IPS DF 4.7 (cell line): ENCODE measurements at regions not wholly inside any gene's neighbourhood (a gene's known extent, or its start where the extent isn't known, plus 50 kb on each side); places are given as distances from the start of the nearest gene placed in this dataset.
"Not testable (repeated sequence)": the region's sequence is repeated elsewhere in the genome, so short reads cannot be mapped to it uniquely, and the experiment has no call there.

Experiments
- DNase-seq: peaks from one replicate; pipeline ENCODE4 v3.0.0-alpha.2; 2013; ENCODE audit warnings: low spot score; ENCODE audit errors: extremely low read depth

DNA sequence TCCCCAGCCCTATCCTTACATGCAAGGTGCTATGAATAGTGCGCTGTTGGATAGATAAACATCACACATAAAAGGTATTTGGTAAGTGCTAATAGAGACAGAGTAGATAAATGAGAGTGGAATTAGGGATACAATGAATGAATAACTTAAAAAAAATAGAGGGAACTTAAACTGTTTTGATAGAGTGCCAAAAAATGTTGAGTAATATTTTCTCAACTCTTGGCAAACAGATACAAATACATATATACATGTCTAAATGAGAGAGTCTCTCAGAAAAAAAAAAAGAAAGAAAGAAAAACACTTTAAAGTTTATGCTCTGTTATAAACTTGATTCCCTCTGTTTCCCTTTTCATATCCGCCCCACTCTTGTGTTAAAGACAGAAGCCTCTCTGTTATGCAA, 667.4 kb downstream of the ROBO2 start:
- DNase-seq: no peak

DNA sequence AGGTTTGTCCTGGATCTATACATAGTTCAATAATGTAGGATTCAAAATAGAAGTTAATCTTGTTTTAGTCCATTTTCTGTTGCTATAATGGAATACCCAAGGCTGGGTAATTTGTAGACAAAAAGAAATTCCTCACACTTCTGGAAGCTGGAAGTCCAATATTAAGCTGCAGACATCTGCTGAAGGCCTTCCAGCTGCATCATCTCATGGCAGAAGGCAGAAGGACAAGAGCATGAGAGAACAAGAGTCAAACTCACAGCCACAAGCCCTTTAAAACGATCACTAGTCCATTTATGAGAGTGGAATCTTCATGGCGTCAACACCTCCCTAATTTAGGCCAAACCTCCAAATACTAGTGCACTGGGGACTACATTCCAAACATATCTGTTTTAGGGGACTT, 669.3 kb downstream of the ROBO2 start:
- DNase-seq: no peak

GRCh38 chr3:77718311-77718710, 678.4 kb downstream of the ROBO2 start:
- no peak for DNase-seq

GRCh38 chr3:77720460-77720971, 680.6 kb downstream of the ROBO2 start:
- DNase-seq: no peak

GRCh38 chr3:77726517-77726916, 686.6 kb downstream of the ROBO2 start:
- no peak for DNase-seq

DNA sequence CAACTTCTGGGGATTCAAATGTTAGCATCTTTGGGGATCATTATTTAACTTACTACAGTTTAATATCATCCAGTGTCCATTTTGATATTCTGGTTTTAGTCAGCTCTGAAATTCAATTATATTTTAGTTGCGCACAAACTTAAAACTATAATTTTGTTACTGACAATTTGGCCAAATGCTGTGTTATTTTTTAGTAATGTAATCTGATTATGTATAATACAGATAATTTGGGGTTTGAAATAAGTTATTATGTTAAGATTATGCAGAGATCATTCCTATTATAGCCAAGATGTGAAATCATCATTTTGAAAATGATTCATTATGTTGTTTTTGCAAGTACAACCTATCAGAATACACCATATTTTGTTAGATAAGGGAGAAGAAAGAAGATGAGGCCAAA, 706.1 kb downstream of the ROBO2 start:
- no peak for DNase-seq

DNA sequence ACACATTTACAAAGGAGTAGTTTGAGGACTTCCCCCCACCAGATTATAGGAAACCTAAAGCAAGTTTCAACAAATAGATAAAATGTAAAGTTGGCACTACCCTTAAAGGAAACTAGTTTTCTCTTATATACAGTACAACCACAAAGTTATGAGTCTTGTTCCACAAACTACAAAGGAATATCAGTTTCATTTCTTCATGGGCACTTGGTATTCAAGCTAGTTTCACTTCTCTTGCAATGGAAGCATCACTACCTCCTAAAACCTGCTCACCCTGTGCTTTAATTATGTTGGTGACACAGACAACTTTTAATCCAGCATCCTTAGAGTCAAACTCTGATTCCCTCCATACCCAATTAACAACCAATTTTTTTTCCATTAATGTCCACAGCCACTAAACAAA, 707.0 kb downstream of the ROBO2 start:
- no peak for DNase-seq

DNA sequence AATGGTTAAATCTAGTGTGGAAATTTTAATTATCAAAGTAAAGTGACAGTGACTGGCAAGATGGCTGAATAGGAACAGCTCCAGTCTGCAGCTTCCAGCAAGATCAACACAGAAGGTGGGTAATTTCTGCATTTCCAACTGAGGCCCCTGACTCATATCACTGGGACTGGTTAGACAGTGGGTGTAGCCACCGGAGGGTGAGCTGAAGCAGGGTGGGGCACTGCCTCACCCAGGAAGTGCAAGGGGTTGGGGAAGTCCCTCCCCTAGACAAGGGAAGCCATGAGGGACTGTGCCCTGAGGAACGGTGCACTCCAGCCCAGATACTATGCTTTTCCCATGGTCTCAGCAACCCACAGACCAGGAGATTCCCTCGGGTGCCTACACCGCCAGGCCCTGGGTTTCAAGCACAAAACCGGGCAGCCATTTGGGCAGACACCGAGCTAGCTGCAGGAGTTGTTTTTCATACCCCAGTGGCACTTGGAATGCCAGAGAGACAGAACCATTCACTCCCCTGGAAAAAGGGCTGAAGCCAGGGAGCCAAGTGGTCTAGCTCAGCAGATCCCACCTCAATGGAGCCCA, 716.6 kb downstream of the ROBO2 start:
- DNase-seq: not testable (repeated sequence)

- DNase-seq: no peak
These were observed 732.6 kb downstream of the ROBO2 start for GRCh38 chr3:77772459-77772858.

GRCh38 chr3:77773084-77773483, 733.2 kb downstream of the ROBO2 start:
- DNase-seq: no peak

DNA sequence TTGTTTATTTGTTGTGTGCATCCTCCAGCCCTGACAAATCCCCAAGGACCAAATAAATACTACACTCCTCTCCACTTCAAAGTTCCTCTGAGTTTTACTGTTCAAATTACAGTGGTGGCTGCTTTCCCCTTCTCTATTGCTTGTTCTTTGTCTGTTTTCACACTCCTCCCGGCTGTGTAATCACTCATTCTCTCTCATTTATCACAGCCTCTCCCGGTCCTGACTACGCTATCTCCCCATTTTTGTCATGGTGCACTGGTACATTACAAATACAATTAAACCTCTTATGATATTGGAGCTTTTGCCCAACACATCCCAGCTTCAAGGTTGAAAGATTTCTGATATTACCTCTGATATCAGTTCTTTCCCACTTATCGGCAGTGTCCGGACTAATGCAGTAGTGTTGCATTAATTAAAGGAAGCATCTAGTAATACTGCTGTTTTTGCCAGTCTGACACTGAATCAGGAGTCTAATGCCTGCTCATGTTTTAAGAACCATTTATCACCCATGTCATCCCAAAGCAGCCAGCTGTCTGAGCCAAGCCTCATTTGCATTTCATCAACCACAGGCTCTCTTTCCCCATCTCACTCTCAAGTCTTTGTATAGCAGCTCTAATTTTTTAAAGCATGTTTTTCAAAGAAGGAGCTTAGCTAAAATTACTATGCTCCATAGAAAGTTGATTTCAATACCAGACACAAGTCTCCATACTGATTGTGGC, 740.5 kb downstream of the ROBO2 start:
- no peak for DNase-seq

DNA sequence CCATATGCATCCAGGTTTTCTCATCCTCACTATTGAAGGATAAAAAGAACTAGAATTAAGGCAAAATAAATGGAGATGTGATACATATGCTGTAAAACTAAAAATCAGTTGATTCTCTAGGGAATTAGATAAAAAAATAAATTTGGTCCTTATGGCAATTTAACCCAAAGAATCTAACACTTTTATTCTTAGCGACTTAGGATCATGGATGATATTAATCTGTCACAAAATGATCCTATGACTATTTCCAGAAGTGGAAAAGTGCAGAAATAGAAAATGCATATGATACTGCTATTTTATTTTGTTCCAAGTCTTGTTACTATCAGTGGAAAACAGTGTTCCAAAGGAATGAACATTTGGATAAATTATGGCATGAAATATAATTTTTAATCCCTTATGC, 746.3 kb downstream of the ROBO2 start:
- DNase-seq: no peak

- peak; percentile 69 for DNase-seq
These were observed 755.1 kb downstream of the ROBO2 start for GRCh38 chr3:77795013-77795412.

- DNase-seq: no peak
These were observed 759.4 kb downstream of the ROBO2 start for GRCh38 chr3:77799278-77799677.

- DNase-seq: no peak
These were observed 761.0 kb downstream of the ROBO2 start for GRCh38 chr3:77800893-77801292.

GRCh38 chr3:77807312-77807711, 767.4 kb downstream of the ROBO2 start:
- DNase-seq: no peak

DNA sequence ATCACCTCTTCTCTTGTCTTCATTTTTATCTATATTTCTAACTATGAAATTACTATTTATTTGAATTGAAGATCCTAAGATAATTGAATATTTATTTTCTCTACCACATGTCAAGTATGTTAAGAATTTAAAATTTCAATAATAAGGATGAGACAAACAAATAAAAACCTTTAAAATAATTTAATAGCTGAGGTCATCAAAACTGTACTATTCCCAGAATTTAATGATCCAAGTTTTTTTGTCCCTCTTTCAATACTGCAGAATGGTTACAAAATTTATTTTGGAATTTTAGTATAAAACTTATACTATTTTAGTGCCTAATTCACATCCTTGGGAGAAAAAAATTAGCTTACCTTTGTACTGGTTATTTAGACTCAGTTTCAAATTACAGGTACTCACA, 774.9 kb downstream of the ROBO2 start:
- no peak for DNase-seq

GRCh38 chr3:77815467-77815866, 775.6 kb downstream of the ROBO2 start:
- DNase-seq: peak; percentile 30

- no peak for DNase-seq
These were observed 776.5 kb downstream of the ROBO2 start for GRCh38 chr3:77816366-77816765.

- no peak for DNase-seq
These were observed 785.3 kb downstream of the ROBO2 start for GRCh38 chr3:77825001-77825827.

- DNase-seq: no peak
These were observed 796.0 kb downstream of the ROBO2 start for GRCh38 chr3:77835921-77836320.

DNA sequence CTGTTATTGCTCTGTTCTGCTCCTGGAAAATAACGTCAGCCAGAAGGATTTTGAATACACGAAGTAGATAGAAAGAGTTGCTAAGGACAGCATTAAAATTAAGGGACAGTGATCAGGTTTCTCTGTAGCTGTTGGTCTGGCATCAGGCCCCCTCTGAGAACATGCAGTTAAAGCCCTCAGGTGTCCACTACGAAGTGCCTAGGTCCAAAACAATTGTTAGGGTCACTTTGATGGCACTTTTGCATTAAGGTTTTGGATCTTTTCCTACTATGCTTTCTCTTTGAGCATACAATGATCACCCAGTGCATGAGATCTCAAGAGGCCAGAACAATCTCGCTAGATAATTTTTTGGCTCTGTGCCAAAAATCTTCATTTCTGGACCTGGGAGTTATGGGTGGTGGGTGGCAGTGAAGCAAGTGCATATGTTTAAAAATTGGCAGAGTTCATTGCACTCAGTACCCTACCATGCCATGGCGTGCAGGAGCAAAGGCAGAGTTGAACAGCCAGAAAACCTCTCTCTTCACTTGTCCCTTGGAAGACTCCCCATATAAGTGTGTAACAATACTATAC, 797.6 kb downstream of the ROBO2 start:
- no peak for DNase-seq
